ENCODE measurements at regions not wholly inside any gene's neighbourhood (a gene's known extent, or its start where the extent isn't known, plus 50 kb on each side); places are given as distances from the start of the nearest gene placed in this dataset.

DNA sequence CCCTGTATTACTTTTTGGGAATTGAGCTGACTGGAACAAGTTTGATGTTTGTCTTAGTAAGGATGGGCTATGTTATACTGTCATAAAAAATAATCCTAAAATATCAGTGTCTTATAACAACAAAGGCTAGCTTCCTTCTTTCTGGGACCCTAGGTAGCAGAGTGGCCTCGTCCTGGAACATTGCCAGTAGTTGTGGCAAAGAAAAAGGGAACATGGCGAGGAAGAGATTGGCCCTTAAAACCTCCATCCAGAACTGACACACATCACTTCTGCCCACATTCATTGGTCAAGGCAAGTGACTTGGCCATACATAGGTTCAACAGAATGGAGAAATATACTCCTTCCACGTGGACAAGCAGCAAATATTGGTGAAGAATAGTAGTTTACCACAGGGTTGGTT lies 287.9 kb downstream of the PPP1R2C start:
- no peak overlapping the region for H3K27ac ChIP-seq (ENCODE audit: extremely low read depth, low read depth, low read length)
- in situ Hi-C loops (cut with MboI) (no loop called here), intact Hi-C loops (cut with micrococcal nuclease) (no loop called here)
- no peak overlapping the region for H3K4me2 ChIP-seq (ENCODE audit: insufficient read depth, low read length)
- no peak for TF ChIP-seq ZNF589 (CRISPR knock-in tag; IDR thresholded peaks at IDR 0.05; ENCODE audit: low read depth)
- TF ChIP-seq, protein P1, sequence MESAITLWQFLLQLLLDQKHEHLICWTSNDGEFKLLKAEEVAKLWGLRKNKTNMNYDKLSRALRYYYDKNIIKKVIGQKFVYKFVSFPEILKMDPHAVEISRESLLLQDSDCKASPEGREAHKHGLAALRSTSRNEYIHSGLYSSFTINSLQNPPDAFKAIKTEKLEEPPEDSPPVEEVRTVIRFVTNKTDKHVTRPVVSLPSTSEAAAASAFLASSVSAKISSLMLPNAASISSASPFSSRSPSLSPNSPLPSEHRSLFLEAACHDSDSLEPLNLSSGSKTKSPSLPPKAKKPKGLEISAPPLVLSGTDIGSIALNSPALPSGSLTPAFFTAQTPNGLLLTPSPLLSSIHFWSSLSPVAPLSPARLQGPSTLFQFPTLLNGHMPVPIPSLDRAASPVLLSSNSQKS (CRISPR knock-in tag; IDR thresholded peaks at IDR 0.05) = no peak
- TF ChIP-seq, protein P2, sequence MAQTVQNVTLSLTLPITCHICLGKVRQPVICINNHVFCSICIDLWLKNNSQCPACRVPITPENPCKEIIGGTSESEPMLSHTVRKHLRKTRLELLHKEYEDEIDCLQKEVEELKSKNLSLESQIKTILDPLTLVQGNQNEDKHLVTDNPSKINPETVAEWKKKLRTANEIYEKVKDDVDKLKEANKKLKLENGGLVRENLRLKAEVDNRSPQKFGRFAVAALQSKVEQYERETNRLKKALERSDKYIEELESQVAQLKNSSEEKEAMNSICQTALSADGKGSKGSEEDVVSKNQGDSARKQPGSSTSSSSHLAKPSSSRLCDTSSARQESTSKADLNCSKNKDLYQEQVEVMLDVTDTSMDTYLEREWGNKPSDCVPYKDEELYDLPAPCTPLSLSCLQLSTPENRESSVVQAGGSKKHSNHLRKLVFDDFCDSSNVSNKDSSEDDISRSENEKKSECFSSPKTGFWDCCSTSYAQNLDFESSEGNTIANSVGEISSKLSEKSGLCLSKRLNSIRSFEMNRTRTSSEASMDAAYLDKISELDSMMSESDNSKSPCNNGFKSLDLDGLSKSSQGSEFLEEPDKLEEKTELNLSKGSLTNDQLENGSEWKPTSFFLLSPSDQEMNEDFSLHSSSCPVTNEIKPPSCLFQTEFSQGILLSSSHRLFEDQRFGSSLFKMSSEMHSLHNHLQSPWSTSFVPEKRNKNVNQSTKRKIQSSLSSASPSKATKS (CRISPR knock-in tag; IDR thresholded peaks at IDR 0.05) = no peak
- TF ChIP-seq FOSL1 (tag; conservative IDR thresholded peaks at IDR 0.05) = no peak
- TF ChIP-seq ZNF586 (CRISPR knock-in tag; conservative IDR thresholded peaks at IDR 0.05) = no peak
- TF ChIP-seq TEAD2 (tag; IDR thresholded peaks at IDR 0.05) = no peak
- no peak for TF ChIP-seq SMAD4 (CRISPR knock-in tag; conservative IDR thresholded peaks at IDR 0.05)
- TF ChIP-seq COPS2 (conservative IDR thresholded peaks at IDR 0.05) = no peak
- no peak for TF ChIP-seq SNRNP70 (optimal IDR thresholded peaks at IDR 0.05; ENCODE audit: low read depth, low read length)
- no peak for TF ChIP-seq HDAC3 (IDR thresholded peaks at IDR 0.05; ENCODE audit: borderline replicate concordance, partially characterized antibody)
- TF ChIP-seq ZC3H8 (IDR thresholded peaks at IDR 0.05) = no peak
- TF ChIP-seq, protein P3, sequence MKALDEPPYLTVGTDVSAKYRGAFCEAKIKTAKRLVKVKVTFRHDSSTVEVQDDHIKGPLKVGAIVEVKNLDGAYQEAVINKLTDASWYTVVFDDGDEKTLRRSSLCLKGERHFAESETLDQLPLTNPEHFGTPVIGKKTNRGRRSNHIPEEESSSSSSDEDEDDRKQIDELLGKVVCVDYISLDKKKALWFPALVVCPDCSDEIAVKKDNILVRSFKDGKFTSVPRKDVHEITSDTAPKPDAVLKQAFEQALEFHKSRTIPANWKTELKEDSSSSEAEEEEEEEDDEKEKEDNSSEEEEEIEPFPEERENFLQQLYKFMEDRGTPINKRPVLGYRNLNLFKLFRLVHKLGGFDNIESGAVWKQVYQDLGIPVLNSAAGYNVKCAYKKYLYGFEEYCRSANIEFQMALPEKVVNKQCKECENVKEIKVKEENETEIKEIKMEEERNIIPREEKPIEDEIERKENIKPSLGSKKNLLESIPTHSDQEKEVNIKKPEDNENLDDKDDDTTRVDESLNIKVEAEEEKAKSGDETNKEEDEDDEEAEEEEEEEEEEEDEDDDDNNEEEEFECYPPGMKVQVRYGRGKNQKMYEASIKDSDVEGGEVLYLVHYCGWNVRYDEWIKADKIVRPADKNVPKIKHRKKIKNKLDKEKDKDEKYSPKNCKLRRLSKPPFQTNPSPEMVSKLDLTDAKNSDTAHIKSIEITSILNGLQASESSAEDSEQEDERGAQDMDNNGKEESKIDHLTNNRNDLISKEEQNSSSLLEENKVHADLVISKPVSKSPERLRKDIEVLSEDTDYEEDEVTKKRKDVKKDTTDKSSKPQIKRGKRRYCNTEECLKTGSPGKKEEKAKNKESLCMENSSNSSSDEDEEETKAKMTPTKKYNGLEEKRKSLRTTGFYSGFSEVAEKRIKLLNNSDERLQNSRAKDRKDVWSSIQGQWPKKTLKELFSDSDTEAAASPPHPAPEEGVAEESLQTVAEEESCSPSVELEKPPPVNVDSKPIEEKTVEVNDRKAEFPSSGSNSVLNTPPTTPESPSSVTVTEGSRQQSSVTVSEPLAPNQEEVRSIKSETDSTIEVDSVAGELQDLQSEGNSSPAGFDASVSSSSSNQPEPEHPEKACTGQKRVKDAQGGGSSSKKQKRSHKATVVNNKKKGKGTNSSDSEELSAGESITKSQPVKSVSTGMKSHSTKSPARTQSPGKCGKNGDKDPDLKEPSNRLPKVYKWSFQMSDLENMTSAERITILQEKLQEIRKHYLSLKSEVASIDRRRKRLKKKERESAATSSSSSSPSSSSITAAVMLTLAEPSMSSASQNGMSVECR (CRISPR knock-in tag; IDR thresholded peaks at IDR 0.05) = no peak
- TF ChIP-seq NR2C2 (CRISPR knock-in tag; IDR thresholded peaks at IDR 0.05) = no peak
- TF ChIP-seq NR2C2 (tag; IDR thresholded peaks at IDR 0.05) = no peak
- H3K4me3 ChIP-seq = no peak overlapping the region
- WGBS (ENCODE audit: insufficient coverage, low coverage, missing lambda C conversion rate) = 0% methylated on average over 2 of the region's 3 CpGs
- ChIA-PET CTCF (ENCODE audit: low intra/inter-chr PET ratio) (no interaction called here), POLR2A (interaction anchor here (0.7 kb wide), 1 partner anchor 9 kb away, joined by 3 read pairs; no protein-coding TSS in a partner anchor)
- ATAC-seq (no peak), DNase-seq (ENCODE audit: extremely low read depth in 1 of 4, low spot score in 3 of 4) (no peak), FAIRE-seq (no peak)
- H3K9ac ChIP-seq (ENCODE audit: insufficient read depth in 1 of 2, low read depth in 2 of 2, low read length in 2 of 2) = no peak overlapping the region
- H3K4me1 ChIP-seq (replicated peaks in 1 of 2; ENCODE audit: control insufficient read depth in 2 of 2, insufficient read depth in 2 of 2, low read length in 2 of 2) = no peaks in the 10 kb centered on the region
- H3K9me1 ChIP-seq (ENCODE audit: control insufficient read depth, insufficient read depth, low read length) = no peaks in the 10 kb centered on the region
- H4K20me1 ChIP-seq (replicated peaks; ENCODE audit: control insufficient read depth, insufficient read depth, low read length) = no peaks in the 10 kb centered on the region
- H3K9me3 ChIP-seq (replicated peaks; ENCODE audit: control insufficient read depth, insufficient read depth, low read depth, low read length) = no peaks in the 10 kb centered on the region
- H3K79me2 ChIP-seq (ENCODE audit: control insufficient read depth, insufficient read depth, low read length) = no peaks in the 10 kb centered on the region
- no peaks in the 10 kb centered on the region for H3K36me3 ChIP-seq (ENCODE audit: control insufficient read depth, insufficient read depth, low read length)
- no peaks in the 10 kb centered on the region for H3K27me3 ChIP-seq (ENCODE audit: control insufficient read depth in 2 of 2, insufficient read depth in 2 of 2, low read length in 2 of 2)
- no TSS peak for BruUV-seq (replicated peaks)
- H2AFZ ChIP-seq (ENCODE audit: low read depth, low read length) = no peak overlapping the region
